ENCODE measurements at regions not wholly inside any gene's neighbourhood (a gene's known extent, or its start where the extent isn't known, plus 50 kb on each side); places are given as distances from the start of the nearest gene placed in this dataset.

- TF ChIP-seq, protein P1, sequence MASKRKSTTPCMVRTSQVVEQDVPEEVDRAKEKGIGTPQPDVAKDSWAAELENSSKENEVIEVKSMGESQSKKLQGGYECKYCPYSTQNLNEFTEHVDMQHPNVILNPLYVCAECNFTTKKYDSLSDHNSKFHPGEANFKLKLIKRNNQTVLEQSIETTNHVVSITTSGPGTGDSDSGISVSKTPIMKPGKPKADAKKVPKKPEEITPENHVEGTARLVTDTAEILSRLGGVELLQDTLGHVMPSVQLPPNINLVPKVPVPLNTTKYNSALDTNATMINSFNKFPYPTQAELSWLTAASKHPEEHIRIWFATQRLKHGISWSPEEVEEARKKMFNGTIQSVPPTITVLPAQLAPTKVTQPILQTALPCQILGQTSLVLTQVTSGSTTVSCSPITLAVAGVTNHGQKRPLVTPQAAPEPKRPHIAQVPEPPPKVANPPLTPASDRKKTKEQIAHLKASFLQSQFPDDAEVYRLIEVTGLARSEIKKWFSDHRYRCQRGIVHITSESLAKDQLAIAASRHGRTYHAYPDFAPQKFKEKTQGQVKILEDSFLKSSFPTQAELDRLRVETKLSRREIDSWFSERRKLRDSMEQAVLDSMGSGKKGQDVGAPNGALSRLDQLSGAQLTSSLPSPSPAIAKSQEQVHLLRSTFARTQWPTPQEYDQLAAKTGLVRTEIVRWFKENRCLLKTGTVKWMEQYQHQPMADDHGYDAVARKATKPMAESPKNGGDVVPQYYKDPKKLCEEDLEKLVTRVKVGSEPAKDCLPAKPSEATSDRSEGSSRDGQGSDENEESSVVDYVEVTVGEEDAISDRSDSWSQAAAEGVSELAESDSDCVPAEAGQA (IDR thresholded peaks at IDR 0.05; ENCODE audit: low read depth), result no peak
- TF ChIP-seq, protein P1 (CRISPR knock-in tag; IDR thresholded peaks at IDR 0.05; ENCODE audit: borderline replicate concordance), result no peak
- TF ChIP-seq BCLAF1 (IDR thresholded peaks at IDR 0.05), result no peak
- no peak for TF ChIP-seq SMC3 (IDR thresholded peaks at IDR 0.05; ENCODE audit: low read length)
- TF ChIP-seq HNF4G (IDR thresholded peaks at IDR 0.05; ENCODE audit: borderline replicate concordance, low read depth, low read length), result no peak
- TF ChIP-seq HNF4G (CRISPR knock-in tag; IDR thresholded peaks at IDR 0.05; ENCODE audit: borderline replicate concordance, low read depth), result no peak
- no peak for TF ChIP-seq ZNF800 (CRISPR knock-in tag; IDR thresholded peaks at IDR 0.05)
- peak; percentile 90 to 96 for TF ChIP-seq MAFK (conservative IDR thresholded peaks at IDR 0.05 in 1 of 2, IDR thresholded peaks at IDR 0.05 in 1 of 2; ENCODE audit: low read length in 2 of 2)
These were observed 703.2 kb upstream of the LRRN3 start (continued) for GRCh38 chr7:110387689-110388088.
